NCI-H2196 treated with DMSO at 0.1 percent for 48 hours (cell line): ENCODE measurements at regions not wholly inside any gene's neighbourhood (a gene's known extent, or its start where the extent isn't known, plus 50 kb on each side); places are given as distances from the start of the nearest gene placed in this dataset.

Experiments
- DNase-seq: peaks from one replicate; lab custom pipeline; 2025; ENCODE audit not compliant: unreplicated experiment; lab: John Stamatoyannopoulos, UW

DNA sequence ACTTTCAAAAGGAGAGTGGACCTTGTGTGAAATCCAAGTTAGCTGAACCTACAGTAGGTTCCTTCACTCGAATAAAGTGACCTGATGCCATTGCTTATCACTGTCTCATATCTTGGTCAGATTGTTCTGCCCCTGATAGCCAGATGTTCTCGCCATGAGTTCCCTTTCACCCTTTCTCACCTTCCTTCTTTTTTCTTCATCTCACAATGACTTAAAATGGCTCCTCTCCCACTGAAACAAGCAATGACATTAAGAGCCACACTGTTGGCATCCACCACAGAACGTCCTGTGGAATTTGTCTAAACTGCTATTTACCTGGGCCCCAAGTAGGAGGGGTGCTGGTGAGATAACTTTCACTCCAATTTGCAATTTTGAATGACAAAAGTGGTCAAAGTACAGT, 227.6 kb upstream of the PPP1R2C start:
- no peak for DNase-seq

DNA sequence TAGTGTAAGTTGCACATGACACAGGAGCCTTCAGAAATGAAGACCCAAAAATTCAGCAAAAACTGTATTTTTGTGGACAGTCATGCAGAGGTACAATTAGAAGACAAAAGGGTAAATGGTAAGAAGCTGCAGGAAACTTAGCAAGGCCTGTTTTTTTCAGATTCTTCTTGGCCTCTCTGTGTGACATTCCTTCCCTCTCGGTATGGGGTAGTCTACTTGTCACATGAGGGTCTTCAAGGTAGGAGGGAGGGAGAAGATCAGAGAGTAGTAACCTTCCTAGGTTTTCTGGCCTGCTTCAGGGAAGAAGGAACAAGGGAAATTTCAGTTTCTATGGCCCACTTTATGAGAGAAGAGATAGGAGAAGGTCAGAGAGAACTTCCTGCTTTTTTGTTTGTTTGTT, 230.4 kb upstream of the PPP1R2C start:
- no peak for DNase-seq

DNA sequence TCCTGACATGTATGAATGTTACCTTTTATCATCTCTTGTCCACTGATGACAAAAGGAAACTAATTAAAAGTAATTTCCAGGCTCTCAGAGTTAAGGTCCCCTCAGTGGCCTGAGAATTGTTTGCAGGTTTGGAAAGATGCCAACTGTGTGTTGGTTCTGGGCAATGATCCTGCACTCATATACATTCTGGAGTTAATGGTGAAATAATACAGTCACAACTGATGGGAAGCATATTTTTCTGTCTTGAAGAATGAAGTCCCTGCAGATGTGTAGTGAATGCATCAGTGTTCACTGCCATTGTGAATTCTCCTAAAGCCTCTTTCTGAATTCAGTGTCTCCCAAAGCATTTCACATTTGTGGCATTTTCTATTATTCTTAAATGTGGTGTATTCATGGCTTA, 238.1 kb upstream of the PPP1R2C start:
- no peak for DNase-seq

DNA sequence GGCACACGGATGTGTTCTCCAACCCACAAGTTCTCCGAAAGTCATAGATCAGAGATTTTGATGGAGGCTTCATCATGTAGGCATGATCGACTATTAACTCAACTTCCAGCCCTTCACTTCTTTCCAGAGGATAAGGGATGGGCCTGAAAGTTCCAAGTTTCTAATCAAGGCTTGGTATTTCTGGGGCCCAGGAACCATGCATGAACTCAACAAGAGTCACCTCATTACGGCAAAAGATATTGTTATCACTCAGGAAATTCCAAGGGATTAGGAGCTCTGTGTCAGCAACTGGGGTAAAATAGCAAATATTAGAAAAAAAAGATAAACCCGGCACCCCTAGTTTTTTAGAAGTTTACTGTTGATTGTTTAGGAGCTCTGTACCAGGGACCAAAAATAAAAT, 240.1 kb upstream of the PPP1R2C start:
- no peak for DNase-seq

DNA sequence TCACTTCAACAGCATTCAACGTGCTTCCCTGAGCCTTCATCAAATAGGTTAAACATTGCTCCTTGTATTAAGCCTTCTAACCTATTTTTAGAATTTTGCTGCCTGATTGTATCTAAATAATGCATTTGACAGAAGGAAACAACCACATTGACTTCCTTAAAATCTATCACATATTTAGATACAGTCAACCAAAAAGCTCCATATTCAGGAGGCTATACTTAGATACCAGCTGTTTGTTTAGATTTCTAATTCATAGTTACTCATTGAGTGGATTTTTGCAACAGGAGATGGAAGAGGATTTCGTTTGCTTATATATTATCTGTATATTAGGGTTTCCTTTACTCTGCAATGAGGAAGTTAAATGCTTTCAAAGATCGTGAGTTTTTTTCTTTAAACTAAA, 241.1 kb upstream of the PPP1R2C start:
- no peak for DNase-seq

DNA sequence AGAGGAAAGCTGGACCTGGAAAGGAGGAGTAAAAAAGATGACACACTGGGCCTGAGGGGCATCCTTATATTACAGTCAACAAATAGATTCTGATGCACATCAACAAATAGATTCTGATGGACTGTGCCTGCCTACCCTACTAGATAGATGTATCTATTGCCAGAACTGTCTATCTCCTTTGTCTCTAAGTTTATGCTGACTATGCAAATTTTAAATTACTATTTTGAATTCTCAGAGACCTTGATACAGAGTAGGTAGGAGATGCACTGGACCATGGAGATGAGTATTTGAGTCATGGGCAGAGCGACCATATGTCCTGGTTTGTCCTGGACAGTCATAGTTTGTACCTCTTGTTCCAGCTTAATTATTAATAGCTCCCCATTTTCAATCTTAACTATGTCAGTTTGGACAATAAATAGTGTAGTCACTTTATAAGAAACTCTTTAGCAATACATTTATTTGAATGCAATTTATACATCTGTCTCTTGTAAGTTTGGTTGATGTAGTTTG, 247.9 kb upstream of the PPP1R2C start:
- DNase-seq: no peak

DNA sequence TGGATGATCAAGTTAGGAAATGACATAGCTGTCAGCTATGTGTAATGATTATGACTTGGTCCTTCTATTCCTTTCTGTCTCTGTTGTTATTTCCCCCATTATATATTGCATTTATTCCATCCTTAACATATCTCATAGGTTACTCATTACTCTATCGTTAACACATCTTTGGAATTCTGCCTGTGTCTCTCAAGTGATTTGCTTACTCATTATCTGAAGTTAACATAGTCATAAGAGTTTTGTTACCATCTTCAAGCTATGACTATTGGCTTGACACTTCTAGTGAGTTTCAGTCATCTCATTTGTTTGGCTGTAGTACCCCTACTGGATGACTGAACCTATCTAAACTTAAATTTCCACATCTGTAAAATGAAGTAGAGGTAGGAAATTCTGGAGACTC, 286.1 kb upstream of the PPP1R2C start:
- no peak for DNase-seq

DNA sequence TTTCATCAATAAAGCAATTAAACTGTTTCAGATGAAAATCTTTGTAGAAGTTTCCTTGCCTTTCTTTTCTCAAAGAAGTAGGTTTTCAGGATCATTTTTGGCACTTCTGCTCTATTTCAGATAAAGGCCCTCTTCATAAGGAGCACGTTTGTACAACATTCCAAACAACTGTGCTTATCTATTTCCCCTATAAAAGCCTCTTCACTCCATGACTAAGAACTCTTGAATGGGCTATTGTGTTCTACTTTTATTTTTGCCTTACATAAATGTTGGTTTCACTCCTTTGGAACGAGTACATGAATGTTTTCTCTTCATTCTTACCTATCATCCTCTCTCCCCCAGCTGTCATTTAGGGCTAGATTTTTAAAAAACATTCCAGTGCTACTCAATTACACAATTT, 288.0 kb upstream of the PPP1R2C start:
- DNase-seq: no peak

DNA sequence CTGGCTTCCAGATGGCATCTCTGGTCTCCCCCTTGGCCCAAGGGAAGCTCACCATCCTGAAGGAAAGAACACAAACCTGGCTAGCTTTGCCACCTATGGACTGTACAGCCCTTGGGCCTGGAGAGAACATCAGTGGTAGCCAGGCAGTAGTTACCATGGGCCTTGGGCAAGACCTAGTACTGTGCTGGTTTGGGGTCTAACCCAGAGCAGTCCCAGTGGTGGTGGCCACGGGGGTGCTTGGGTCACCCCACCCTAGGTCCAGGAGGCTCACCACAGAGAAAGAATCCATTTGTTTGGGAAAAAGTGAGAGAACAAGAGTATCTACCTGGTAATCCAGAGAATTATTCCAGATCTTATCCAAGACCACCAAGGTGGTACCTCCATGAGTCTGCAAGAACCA, 290.7 kb upstream of the PPP1R2C start:
- no peak for DNase-seq

DNA sequence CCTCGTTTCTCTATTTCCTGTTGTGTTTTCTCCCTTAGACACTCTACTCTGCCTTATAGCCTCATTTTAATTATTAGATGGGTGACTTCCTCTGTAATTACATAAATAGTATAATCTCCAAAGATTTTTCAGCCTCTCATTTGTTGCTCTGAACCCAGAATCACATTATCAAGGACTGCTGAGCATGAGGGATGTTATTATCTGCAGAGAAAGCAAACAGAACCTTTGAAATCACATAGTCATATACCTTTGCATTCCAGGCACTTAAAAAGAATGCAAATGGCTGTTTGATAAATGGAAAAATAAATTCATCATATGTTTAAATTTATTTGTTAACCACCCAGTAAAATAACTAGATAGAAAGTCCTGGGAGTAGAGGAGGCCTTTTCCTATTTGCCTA, 305.1 kb upstream of the PPP1R2C start:
- DNase-seq: no peak

DNA sequence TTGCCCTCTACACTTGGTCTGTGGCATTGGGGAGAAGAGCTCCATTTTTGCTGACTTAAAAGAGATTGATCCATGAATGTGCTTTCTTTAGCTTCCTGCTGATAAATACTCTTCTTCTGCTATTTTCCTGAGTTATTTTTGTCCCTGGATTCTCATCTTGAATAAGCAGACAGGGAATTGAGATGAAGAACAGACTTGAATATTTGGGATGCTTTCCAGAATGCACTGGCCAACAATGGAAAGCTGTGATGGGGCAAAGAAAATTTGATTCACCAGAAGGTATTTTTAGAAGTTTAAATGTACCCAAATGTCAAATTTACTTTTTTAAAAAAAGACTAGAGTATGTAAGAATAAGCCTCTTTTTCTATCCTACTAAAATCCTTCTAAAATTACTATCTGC, 309.9 kb upstream of the PPP1R2C start:
- no peak for DNase-seq

DNA sequence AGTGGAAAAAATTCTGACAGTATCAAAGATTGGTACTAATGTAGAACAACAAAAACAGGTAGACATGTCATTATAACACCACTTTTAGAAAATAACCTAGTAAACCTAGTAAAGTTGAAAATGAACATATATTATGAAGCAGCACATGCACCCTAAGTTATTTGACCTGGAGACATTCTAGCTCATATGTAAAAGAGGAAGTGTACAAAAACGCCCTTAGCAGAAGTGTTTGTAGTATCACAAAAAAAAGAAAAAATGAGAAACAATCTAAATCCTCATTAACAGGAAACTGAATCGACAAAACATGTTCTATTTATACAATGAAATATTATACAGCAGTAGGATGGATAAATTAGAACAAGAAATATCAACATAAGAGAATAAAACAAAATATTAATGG, 318.9 kb upstream of the PPP1R2C start:
- DNase-seq: no peak

DNA sequence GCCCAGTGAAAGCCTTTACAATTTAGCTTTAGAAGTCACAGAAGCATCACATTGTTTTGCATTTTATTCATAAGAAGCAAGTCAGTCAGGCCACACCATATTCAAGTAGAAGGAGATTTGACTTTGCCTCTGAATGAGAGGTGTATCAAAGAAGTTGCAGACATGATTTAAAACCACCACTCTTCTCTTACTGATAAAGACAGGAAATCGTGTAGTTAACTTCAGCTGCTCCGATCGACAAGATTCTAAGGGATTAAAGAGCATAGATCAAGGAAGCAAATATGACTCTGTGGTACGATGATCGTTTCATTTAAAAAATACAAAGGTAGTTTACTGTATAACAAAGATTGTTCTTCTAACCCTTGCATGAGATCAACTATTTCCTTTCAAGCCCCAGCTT, 328.0 kb upstream of the PPP1R2C start:
- no peak for DNase-seq

DNA sequence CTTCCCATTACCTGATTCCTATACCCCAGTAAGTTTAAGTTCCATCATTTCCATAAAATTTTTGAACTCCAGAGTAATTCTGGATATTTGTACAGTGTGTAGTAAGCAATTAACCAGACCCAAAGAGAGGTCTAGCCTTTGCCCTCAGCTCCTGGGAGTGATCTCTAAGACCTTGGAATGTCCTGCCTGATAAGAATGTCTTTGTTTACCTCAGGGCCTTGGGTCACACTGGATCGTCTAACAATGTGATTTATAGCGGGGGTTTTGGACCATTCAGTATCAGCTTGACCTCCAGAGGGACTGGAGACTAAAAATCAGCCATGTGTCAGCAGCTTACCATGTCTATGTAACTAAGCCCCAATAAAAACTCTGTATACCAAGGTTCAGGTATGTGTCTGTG, 330.9 kb upstream of the PPP1R2C start:
- DNase-seq: no peak

DNA sequence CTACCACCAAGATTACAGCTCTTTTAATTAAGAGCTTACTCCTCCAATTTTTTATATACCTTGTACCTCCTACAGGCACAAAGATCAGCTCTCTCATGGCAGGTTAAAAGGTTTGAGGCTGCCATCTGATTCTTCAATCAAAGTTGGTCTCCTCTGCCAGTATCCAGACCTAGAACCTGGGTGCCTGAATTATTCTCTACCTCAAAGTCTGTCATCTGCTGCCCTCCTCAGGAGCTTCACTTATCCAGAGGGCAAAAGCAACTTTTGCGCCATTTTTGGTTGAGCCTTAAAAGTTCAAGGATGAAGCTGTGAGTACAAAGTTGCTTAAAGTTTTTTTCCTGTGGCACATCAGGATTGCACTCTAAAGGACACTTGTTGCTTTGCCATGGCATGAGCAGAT, 343.7 kb upstream of the PPP1R2C start:
- no peak for DNase-seq

DNA sequence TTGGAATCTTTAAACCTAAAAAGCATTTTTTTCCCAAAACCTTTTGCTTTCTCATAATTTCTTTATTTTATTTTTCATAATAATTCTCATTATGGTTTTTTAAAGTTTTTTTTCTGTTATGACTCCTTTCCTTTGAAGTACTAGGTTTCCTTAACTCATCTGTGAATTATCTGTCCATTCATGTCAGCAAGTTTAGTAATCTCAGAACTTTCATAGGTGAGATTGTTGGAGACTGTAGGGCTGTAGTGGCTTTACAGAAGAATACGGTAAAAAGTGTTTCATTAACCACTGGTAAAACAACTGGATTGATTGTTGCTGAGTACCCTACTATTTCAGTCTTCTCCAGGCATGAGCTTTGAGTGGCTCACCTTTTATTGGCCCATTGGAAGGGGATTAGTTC, 361.7 kb upstream of the PPP1R2C start:
- no peak for DNase-seq

DNA sequence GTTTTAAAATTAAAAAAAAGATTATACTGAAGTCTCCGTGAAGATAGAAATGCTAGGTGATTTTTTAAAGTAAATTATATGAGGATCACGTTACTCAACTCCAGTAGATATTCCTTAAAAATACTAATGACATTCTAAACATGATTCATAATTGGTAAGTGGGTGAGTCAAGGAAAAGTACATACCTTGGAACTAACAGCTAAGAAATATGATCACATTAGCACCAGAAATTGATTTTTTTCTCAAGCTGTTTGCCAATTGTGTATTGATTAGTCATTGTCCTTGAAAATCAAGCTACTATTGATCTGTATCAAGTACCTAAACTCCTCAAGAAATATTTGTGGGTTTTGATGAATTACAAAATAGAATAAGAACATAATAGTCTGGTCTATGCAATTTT, 362.6 kb upstream of the PPP1R2C start:
- DNase-seq: no peak

DNA sequence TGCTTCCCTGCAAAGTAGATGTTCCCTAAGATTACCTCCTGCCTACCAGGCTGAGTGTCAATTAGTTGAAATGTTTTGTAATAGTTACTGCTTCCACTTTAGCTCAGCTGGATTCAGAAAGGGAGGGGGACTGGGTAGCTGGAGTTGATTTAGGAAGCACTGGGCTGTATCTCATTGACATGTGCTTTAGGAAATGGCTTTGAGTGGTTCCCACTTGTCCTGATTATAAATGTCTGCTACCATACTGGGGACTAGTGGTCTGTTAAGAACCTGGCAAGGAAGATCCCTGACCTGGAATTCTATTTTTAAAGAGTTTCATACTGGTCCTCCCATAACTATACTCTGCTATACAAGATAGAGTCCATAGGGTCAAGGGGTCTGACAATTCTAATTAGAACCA, 363.9 kb upstream of the PPP1R2C start:
- no peak for DNase-seq

DNA sequence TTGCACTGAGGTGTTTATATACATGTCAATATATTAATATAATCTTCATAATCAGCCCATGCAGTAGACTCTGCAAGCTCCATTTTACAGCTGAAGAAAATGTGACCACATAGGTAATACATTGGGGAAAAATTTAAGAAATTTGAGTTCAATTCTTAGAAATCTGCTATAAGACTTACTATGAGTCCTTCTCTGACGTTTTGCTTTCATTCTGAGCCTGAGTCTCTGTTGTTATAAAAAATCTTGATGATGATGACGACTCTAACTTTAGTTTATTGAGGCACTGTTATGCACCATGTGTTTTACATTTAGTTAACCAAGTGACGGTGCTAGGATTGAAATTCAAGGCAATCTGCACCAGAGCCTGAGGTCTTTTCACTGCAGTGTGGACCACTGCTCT, 370.3 kb upstream of the PPP1R2C start:
- DNase-seq: no peak

DNA sequence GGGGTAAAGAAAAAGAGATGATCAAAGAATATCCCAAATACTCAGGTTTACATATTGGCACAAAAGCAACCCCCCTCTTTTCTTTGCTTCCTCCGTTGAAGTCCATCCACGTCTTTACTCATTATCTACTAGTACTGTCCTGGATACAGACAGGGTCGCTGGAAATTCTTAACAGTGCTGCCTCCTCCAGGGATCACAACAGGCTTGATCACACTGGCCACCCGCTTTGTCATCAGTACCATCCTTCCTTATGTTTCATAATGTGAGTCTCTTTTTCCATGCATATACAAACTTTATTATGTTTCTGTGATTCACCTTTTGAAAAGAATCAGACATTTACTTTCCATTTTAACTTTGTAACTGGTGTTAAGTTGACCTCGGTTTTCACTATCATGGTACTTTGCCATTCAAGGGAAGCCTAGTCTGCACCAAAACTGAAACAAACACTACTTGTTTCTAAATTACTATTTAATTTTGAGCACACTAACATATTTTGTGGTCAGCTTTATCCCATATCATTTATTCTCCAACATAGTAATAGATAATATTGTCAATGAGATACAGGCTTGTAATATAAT, 387.5 kb upstream of the PPP1R2C start:
- no peak for DNase-seq

DNA sequence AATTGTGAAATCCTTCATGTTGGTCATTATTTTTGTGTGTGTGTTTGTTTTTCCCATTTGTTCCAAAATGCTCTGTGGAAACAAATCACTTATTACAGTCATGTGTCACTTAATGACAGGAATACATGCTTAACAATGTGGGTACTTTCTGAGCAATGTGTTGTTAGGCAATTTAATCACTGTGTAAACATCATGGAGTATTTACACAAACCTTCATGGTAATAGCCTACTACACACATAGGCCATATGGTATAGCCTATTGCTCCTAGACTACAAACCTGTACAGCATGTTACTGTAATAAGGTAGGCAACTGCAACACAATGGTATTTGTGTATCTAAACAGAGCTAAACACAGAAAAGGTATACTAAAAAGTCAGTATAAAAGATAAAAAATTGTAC, 388.9 kb upstream of the PPP1R2C start:
- DNase-seq: no peak

DNA sequence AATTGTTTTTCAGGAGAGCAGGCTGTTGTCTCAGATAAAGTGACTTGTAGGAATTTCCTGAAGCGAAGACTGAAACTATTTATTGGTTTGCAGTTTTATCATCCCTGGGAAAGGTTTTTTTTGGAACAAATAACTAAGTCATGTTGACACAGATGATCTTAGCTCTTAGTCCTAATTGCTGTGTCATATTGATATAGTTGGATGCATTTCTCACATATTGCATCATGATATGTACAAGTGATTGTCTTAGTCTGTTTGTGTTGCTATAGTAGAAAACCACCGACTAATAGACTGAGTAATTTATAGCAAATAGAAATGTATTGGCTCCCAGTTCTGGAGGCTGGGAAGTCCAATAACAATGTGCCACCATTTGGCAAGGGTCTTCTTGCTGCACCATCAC, 397.5 kb upstream of the PPP1R2C start:
- DNase-seq: no peak

DNA sequence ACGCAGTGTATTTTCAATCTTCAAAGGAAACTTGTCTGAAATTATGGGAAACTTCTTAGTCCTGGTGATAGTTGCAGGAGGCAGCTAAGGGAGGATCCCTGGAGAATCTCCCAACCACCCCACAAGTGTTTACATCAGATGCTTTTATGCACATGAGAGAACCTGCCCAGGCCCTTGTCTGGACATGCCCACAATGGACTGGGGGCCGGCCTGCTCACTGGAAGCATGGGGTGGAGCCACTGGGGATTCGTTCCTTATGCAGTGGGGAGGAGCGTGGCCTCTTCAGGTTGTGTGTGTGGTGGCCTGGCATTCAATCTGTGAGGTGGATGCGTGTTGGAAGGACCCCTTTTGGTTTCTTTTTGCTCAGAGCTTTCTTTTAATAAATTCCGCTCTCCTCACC, 398.7 kb upstream of the PPP1R2C start:
- DNase-seq: no peak

DNA sequence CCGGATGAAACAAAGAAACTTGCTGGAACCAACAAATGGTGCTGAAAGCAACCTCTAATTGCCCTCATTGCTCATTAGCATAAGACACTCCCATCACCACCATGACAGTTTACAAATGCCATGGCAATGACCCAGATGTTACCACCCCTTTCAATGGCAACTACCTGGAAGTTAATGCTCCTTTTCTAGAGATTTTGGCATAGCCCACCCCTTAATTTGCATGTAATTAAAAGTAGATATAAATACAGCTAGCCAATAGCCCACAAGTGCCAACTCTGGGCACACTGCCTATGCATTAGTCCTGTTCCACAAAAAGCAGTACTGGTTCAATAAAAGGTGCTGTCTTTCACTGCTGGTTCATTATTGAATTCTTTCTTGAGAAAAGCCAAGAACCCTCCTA, 410.3 kb upstream of the PPP1R2C start:
- no peak for DNase-seq
